ENCODE measurements at regions not wholly inside any gene's neighbourhood (a gene's known extent, or its start where the extent isn't known, plus 50 kb on each side); places are given as distances from the start of the nearest gene placed in this dataset.

GRCh38 chr22:22397292-22397870, 111.2 kb downstream of the ZNF280B start (continued):
- TF ChIP-seq ZNF281 (CRISPR knock-in tag; IDR thresholded peaks at IDR 0.05; ENCODE audit: borderline replicate concordance) (no peak), SP4 (CRISPR knock-in tag; IDR thresholded peaks at IDR 0.05) (no peak), RFXAP (CRISPR knock-in tag; IDR thresholded peaks at IDR 0.05; ENCODE audit: borderline replicate concordance) (peak; percentile 87; the same call in 1 of the 2 replicates), NR2F6 (IDR thresholded peaks at IDR 0.05) (peak; percentile 46; the same call in 1 of the 2 replicates), NR2F6 (CRISPR knock-in tag; IDR thresholded peaks at IDR 0.05) (peak; percentile 63), RAD51 (IDR thresholded peaks at IDR 0.05; ENCODE audit: borderline replicate concordance) (no peak), ZNF331 (CRISPR knock-in tag; IDR thresholded peaks at IDR 0.05) (no peak), HOXD1 (CRISPR knock-in tag; IDR thresholded peaks at IDR 0.05) (no peak), PCBP1 (IDR thresholded peaks at IDR 0.05; ENCODE audit: borderline replicate concordance, low read depth, low read length) (no peak), TRIM24 (CRISPR knock-in tag; IDR thresholded peaks at IDR 0.05) (no peak), EED (CRISPR knock-in tag; IDR thresholded peaks at IDR 0.05) (no peak), ZNF205 (CRISPR knock-in tag; IDR thresholded peaks at IDR 0.05) (no peak), ZNF773 (CRISPR knock-in tag; IDR thresholded peaks at IDR 0.05; ENCODE audit: borderline replicate concordance) (no peak), SUZ12 (IDR thresholded peaks at IDR 0.05; ENCODE audit: low read depth, low read length) (no peak), HHEX (CRISPR knock-in tag; IDR thresholded peaks at IDR 0.05) (no peak), RFX5 (IDR thresholded peaks at IDR 0.05; ENCODE audit: low read depth, low read length) (peak; percentile 97), ZBTB14 (CRISPR knock-in tag; IDR thresholded peaks at IDR 0.05) (no peak), SALL2 (CRISPR knock-in tag; IDR thresholded peaks at IDR 0.05) (no peak), ZNF839 (CRISPR knock-in tag; IDR thresholded peaks at IDR 0.05; ENCODE audit: borderline replicate concordance) (no peak), CENPT (CRISPR knock-in tag; IDR thresholded peaks at IDR 0.05; ENCODE audit: low read depth) (no peak), ZNF230 (CRISPR knock-in tag; IDR thresholded peaks at IDR 0.05) (no peak), JUNB (CRISPR knock-in tag; IDR thresholded peaks at IDR 0.05; ENCODE audit: borderline replicate concordance) (no peak), ZNF879 (CRISPR knock-in tag; IDR thresholded peaks at IDR 0.05) (no peak), PHF21A (CRISPR knock-in tag; IDR thresholded peaks at IDR 0.05) (peak; percentile 41; the same call in 1 of the 2 replicates), ZNF432 (CRISPR knock-in tag; IDR thresholded peaks at IDR 0.05; ENCODE audit: borderline replicate concordance) (no peak), MAFF (IDR thresholded peaks at IDR 0.05; ENCODE audit: low read depth, low read length) (no peak), ZNF770 (CRISPR knock-in tag; IDR thresholded peaks at IDR 0.05) (no peak)

All from HepG2 (cell line).